ENCODE measurements at regions not wholly inside any gene's neighbourhood (a gene's known extent, or its start where the extent isn't known, plus 50 kb on each side); places are given as distances from the start of the nearest gene placed in this dataset.

DNA sequence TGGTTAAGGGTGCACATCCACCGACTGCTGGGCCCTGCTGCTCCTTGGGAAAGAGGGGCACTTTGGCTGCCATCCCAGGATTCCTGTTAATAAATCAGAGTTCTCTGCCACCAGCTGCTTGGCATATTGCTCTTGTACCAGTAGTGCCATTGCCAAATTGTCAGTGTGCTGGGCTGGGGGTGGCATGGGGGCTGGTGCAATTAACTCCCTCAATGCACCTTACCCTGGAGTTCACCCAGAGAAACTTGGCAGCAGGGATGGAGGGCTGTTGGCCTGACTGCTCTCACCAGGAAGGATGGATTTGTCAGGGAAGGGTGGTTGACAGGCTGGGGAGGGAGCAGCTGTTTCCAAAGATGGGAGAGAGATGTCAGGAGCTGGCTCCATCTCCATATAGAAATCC is 94.6 kb upstream of the SKOR2 start:
- TF ChIP-seq POLR2AphosphoS5 (IDR thresholded peaks at IDR 0.05; ENCODE audit: borderline replicate concordance, low read depth, low read length) = no peak
- TF ChIP-seq EZH2 (IDR thresholded peaks at IDR 0.05) = no peak
